NCI-H2107 treated with DMSO at 0.1 percent for 48 hours (cell line): ENCODE measurements at regions not wholly inside any gene's neighbourhood (a gene's known extent, or its start where the extent isn't known, plus 50 kb on each side); places are given as distances from the start of the nearest gene placed in this dataset.
"Not testable (repeated sequence)": the region's sequence is repeated elsewhere in the genome, so short reads cannot be mapped to it uniquely, and the experiment has no call there.

ENCODE experiments used
- DNase-seq: peaks from one replicate; lab custom pipeline; 2025; ENCODE audit not compliant: unreplicated experiment; lab: John Stamatoyannopoulos, UW

DNA sequence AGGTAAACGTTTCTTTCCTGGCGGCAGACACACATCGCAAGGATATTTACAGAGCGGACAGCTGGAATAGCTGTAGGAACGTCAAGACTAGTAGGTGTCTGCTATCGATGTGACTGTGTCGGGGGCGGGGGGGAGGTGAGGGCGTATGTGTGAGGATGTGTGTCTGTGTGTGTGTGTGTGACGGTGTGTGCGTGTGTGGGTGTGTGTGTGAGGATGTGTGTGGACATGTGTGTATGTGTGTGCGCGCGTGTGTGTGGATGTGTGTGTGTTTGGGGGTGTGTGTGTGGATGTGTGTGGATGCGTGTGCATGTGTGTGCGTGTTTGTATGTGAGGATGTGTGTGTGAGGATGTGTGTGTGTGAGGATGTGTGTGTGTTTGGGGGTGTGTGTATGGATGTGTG is 55.4 kb downstream of the PNMA6F start:
- DNase-seq: not testable (repeated sequence)

DNA sequence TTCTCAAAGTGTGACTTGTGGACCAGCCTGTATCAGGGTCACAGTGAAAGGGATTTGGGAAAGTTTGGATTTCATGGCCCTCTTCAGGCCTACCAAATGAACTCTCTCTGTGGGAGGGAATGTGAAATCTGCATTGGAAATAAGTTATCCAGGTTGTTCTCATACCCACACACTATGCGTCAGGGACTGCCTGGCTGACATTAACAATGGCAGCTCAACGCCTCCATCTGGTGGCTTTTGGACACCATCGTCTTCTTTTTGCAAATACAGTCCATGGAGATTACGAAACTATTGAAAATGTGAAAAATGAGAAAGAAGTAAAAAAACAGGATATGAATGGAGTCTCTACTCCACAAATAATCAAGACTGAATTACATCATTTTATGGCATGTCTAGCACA is 61.1 kb downstream of the PNMA6F start:
- DNase-seq: not testable (repeated sequence)

DNA sequence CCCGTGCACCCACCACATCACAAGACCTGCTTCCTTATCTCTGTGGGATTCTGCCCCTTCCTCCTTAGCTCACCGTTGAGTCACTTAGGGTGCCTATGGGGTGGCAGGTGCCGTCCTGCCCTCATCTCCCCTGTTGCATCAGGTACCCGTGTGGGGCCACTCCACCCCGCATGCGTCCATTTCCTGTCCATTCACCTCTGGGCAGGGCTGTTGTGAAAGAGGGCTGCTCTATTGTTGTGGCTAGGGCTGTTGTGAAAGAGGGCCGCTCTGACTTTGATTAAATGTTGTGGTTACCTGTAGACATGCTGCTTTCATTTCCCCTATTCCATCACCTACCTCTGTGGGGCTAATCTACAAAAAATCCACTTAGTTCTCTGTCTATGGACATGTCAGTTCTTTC is 68.3 kb downstream of the PNMA6F start:
- DNase-seq: not testable (repeated sequence)

DNA sequence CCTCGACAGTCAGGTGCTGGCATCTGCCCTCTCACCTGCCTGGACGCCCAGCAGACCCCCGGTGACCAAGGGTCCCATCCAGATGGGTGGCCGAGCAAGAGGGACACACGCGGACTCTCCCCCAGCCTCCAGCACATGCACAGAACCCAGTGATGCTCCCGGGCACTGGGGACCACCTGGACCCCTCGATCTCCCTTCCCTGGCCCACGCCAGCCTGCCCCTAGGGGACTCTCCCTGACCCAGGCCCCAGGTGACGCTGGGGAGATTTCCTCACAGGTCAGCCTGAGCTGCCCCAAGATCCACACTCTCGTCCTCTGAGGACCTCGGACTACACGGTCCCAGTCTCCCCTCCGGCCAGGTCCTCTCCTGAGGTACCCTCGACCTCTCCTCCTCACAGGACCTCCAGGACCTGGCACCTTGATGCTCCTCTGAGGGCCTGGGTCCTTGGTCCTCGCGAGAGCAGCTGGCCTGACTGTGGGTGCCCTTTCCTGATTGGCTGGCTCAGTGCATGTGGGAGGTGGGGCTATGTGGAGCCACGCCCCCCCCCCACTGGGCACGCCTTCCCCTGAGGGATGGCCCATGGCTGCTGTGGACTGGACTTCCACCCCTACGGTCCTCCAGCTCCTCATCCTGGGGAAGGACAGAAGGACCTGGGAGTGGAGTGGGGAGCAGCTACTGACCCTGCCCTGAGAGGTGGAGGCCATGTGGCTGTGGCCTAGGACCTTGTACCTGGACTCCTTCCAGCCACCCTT is 69.0 kb downstream of the PNMA6F start:
- DNase-seq: not testable (repeated sequence)

DNA sequence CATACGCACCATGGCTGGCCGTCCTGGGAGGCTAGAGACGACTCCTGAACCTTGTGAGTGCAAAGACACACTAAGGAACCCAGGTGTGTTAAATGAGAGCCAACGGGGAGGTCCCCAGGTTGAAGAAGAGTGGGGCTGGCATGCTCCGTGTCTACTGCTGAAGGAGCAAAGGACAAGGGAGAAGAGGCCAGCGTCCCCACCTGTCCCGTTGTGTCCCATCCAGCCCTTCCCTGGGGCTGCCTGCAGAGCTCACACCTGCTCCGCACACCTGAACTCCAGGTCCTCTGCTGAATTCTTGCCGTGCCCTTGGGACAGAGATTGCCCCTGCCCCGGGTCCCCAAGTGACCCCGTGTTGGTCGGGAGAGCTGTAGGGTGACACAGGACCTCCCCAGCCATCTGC is 69.6 kb downstream of the PNMA6F start:
- not testable (repeated sequence) for DNase-seq

DNA sequence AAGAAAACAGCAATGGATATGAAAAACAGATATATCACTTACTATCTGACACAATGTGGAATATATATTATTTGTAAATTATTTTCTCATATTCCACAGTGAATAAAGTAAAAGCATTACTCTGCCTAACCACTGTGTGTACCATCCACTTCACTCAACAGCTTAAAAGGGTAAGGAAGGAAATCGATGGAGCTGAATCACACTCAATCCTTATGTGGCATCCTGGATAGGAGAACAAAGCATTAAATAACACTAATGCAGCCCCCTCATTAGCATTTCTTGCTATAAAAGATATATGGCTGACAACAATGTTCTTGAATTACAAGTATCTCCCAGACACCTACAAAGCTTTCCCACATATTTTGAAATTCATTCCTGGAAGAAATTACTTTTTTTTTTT is 70.8 kb downstream of the PNMA6F start:
- not testable (repeated sequence) for DNase-seq

DNA sequence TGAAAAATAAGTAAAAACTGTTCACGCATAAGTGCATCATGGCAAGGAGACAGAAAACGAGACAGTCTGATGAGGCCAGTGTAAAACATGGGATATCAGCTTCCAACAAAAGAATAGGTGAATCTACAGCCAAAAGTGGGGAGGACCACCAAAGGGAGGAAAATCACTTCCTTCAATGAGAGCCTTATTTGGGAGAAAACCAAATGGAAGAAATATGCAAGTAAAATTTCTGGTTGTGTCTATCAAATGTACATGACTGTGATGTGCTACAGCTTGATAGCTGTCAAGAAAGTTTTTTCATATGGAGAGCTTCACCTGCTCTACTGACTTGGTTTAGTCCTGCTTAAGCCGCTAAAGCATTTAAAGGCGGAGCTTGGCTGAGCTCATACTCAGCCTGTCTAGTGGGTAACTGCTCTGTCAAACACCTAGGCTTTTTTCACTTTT is 66.2 kb downstream of the MAGEA1 start:
- peak; percentile 95 for DNase-seq

DNA sequence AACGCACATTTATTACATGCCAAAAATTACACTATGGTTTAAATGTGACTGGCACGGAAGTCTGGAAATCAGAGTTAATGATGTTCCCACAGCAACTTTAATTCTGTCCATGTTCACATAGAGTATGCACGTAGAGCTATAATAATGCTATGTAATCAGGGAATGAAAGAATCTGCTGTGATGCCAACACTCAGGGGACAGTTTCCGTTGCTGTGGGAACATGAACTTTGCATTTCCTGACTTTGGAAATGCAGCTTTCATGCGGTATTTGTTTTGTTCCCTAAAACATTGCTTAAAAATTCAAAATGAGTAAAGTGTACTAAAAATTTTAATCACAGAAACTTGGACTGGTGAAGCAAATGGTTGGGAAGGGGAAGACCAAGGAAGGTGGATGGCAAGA is 65.7 kb downstream of the MAGEA1 start:
- DNase-seq: no peak

DNA sequence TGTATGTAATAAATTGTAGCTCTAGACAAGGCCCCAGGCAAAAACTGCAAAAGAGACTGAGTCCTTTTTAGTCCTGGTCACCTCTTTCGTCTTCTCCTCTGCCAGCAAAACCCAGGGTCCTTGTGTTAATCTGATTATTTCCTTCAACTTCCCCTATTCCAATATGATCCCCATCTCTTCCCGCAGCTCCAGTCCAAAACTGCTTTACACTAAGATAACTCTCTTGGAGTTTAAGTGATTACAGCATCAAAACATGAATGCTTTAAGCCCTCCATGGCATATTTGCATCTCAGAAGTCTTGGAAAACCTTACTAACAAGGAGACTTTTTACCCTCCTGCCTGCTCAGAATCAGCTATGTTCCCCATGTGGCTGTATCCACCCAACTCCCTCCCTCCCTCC is 59.3 kb downstream of the MAGEA1 start:
- DNase-seq: no peak
